HEK293 (cell line): ENCODE measurements at regions not wholly inside any gene's neighbourhood (a gene's known extent, or its start where the extent isn't known, plus 50 kb on each side); places are given as distances from the start of the nearest gene placed in this dataset.

Experiments
- SP3 ChIP-seq: fragments of 450-650 bp; formaldehyde crosslinking; IDR thresholded peaks from 2 replicates; pipeline ENCODE4 v1.5.1; 2016; ENCODE audit warnings: missing biosample characterization, missing genetic modification characterization
- ZNF138 ChIP-seq: fragments of 450-650 bp; formaldehyde crosslinking; IDR thresholded peaks from 2 replicates; pipeline ENCODE4 v1.5.1; 2016; ENCODE audit warnings: missing biosample characterization, missing genetic modification characterization, borderline replicate concordance
- ZNF155 ChIP-seq: fragments of 450-650 bp; formaldehyde crosslinking; IDR thresholded peaks from 2 replicates; pipeline ENCODE4 v1.5.1; 2016; ENCODE audit warnings: missing biosample characterization, missing genetic modification characterization
- ZNF341 ChIP-seq: fragments of 450-650 bp; formaldehyde crosslinking; IDR thresholded peaks from 2 replicates; pipeline ENCODE4; 2016; ENCODE audit warnings: low read depth, missing biosample characterization, missing genetic modification characterization
- ZNF776 ChIP-seq: fragments of 450-650 bp; formaldehyde crosslinking; IDR thresholded peaks from 2 replicates; pipeline ENCODE4 v1.5.0; 2017; ENCODE audit warnings: missing biosample characterization, missing genetic modification characterization, borderline replicate concordance
- TF ChIP-seq, protein P1 (sequence below): fragments of 450-650 bp; formaldehyde crosslinking; IDR thresholded peaks from 2 replicates; pipeline ENCODE4 v1.5.1; 2016; ENCODE audit warnings: missing biosample characterization, missing genetic modification characterization

DNA sequence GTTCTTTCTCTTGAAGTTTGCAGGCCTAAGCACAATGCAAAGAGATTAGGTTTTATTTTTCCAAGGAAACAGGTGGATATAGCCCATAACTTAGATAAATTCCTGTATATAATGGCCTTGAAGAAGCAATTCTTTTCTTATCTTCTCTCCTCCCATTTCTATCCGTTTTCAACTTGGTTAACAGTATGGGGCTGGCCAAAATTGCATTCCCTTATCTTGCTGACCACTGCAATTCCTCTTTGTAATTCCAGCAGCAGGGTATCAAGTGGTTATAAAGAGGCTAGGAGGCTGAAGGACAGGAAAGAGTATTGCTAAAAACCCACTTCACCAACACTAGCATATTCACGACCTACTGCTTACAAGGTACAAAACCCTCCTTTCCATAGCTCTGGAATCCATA, 643.5 kb upstream of the ID4 start:
- TF ChIP-seq SP3 (tag by site-specific recombination) (no peak), ZNF776 (tag by site-specific recombination) (no peak), ZNF155 (tag by site-specific recombination) (no peak), ZNF341 (tag by site-specific recombination) (no peak), ZNF138 (tag by site-specific recombination) (no peak)
- TF ChIP-seq, protein P1, sequence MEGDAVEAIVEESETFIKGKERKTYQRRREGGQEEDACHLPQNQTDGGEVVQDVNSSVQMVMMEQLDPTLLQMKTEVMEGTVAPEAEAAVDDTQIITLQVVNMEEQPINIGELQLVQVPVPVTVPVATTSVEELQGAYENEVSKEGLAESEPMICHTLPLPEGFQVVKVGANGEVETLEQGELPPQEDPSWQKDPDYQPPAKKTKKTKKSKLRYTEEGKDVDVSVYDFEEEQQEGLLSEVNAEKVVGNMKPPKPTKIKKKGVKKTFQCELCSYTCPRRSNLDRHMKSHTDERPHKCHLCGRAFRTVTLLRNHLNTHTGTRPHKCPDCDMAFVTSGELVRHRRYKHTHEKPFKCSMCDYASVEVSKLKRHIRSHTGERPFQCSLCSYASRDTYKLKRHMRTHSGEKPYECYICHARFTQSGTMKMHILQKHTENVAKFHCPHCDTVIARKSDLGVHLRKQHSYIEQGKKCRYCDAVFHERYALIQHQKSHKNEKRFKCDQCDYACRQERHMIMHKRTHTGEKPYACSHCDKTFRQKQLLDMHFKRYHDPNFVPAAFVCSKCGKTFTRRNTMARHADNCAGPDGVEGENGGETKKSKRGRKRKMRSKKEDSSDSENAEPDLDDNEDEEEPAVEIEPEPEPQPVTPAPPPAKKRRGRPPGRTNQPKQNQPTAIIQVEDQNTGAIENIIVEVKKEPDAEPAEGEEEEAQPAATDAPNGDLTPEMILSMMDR (tag by site-specific recombination) = no peak
